B cell (primary cell): ENCODE measurements at regions not wholly inside any gene's neighbourhood (a gene's known extent, or its start where the extent isn't known, plus 50 kb on each side); places are given as distances from the start of the nearest gene placed in this dataset.

ENCODE experiments used
- ATAC-seq: fragments of 200-7000 bp; cut with Tn5 transposase; one replicate; pipeline ENCODE4 v1.10.0; 2021; ENCODE audit warnings: low read depth, mild to moderate bottlenecking, moderate number of reproducible peaks, moderate library complexity
- CTCF ChIA-PET: fragments of 350-600 bp; sonication (Branson Sonifier 250); formaldehyde crosslinking; loops from one replicate; lab custom pipeline; 2021; ENCODE audit warnings: antibody characterized with exemption, inconsistent platforms; lab: Charles Lee
- POLR2A ChIA-PET: fragments of 350-600 bp; sonication (Branson Sonifier 250); formaldehyde crosslinking; loops from one replicate; lab custom pipeline; 2021; ENCODE audit warnings: antibody characterized with exemption; lab: Charles Lee
- DNase-seq: peaks from one replicate; pipeline ENCODE4 v3.0.0; 2013
- H2AFZ ChIP-seq: 2 replicates; pipeline ENCODE4 v1.6.1; 2012; ENCODE audit warnings: mild to moderate bottlenecking, low read depth, low read length; ENCODE audit not compliant: insufficient read depth, poor library complexity, severe bottlenecking
- H3K27ac ChIP-seq, 2 donors: 1 replicate in 1 of 2; 2 replicates in 1 of 2; pipeline ENCODE4 v1.5.1; 2012 to 2013; ENCODE audit warnings: low read length in 2 of 2, mild to moderate bottlenecking in 2 of 2, moderate library complexity in 1 of 2
- H3K27me3 ChIP-seq, 4 experiments: fragments of 200-600 bp in 1 of 4; sonication (generic) in 1 of 4; replicated peaks in 1 of 4; 1 replicate in 2 of 4; 2 replicates in 2 of 4; pipeline versions ENCODE4 v1.6.1 to v1.7.0; 2013 to 2016; ENCODE audit warnings: low read length in 3 of 4, mild to moderate bottlenecking in 2 of 4, mixed read lengths in 1 of 4, moderate library complexity in 1 of 4; ENCODE audit not compliant: insufficient read depth in 4 of 4, control insufficient read depth in 3 of 4; ENCODE audit errors: control extremely low read depth in 1 of 4
- H3K36me3 ChIP-seq, 2 experiments: replicated peaks in 1 of 2; 1 replicate in 1 of 2; 2 replicates in 1 of 2; pipeline versions ENCODE4 v1.6.1 to v1.7.1; 2013; ENCODE audit warnings: low read length in 1 of 2; ENCODE audit not compliant: insufficient read depth in 2 of 2, control insufficient read depth in 1 of 2; ENCODE audit errors: control extremely low read depth in 1 of 2, extremely low read depth in 1 of 2
- H3K4me1 ChIP-seq, 2 donors: fragments of 200-600 bp in 1 of 2; sonication (generic) in 1 of 2; 1 replicate in 1 of 2; 2 replicates in 1 of 2; pipeline versions ENCODE4 v1.5.1 to v1.6.1; 2013 to 2017; ENCODE audit warnings: low read length in 2 of 2; ENCODE audit not compliant: control insufficient read depth in 2 of 2, insufficient read depth in 2 of 2
- H3K4me2 ChIP-seq: replicated peaks from 2 replicates; pipeline ENCODE3; 2012; ENCODE audit warnings: mild to moderate bottlenecking, low read depth, low read length; ENCODE audit not compliant: poor library complexity, severe bottlenecking
- H3K4me3 ChIP-seq, 5 experiments: fragments of 200-600 bp in 1 of 5; sonication (generic) in 1 of 5; 1 replicate in 3 of 5; 2 replicates in 2 of 5; pipeline versions ENCODE4 v1.5.1 to v1.7.0; 2011 to 2016; ENCODE audit warnings: low read length in 4 of 5, mild to moderate bottlenecking in 4 of 5, low read depth in 2 of 5, control low read depth in 1 of 5, moderate library complexity in 1 of 5; ENCODE audit not compliant: insufficient read depth in 1 of 5; ENCODE audit errors: control extremely low read depth in 1 of 5, extremely low read depth in 1 of 5
- H3K79me2 ChIP-seq: fragments of 200-600 bp; sonication (generic); one replicate; pipeline ENCODE4 v1.6.0; 2016; ENCODE audit warnings: low read length; ENCODE audit not compliant: control insufficient read depth, insufficient read depth
- H3K9ac ChIP-seq: fragments of 200-600 bp; sonication (generic); 2 replicates; pipeline ENCODE4 v1.6.1; 2017; ENCODE audit warnings: mild to moderate bottlenecking, low read length, moderate library complexity
- H3K9me3 ChIP-seq, 3 donors: one replicate each; pipeline versions ENCODE4 v1.6.1 to v1.7.1; 2013; ENCODE audit warnings: low read length in 2 of 3; ENCODE audit not compliant: control insufficient read depth in 2 of 3, insufficient read depth in 1 of 3; ENCODE audit errors: control extremely low read depth in 1 of 3
- H4K20me1 ChIP-seq: 2 replicates; pipeline ENCODE4 v1.6.0; 2012; ENCODE audit warnings: mild to moderate bottlenecking, low read length; ENCODE audit not compliant: insufficient read depth, control insufficient read depth, poor library complexity, severe bottlenecking
- H3K27ac Mint-ChIP-seq: one replicate; pipeline ENCODE4 v1.8.0; 2021; ENCODE audit warnings: mixed read lengths
- H3K27me3 Mint-ChIP-seq: one replicate; pipeline ENCODE4 v1.8.0; 2021; ENCODE audit warnings: mixed read lengths
- H3K4me1 Mint-ChIP-seq: one replicate; pipeline ENCODE4 v1.8.0; 2021; ENCODE audit warnings: mixed read lengths
- H3K4me3 Mint-ChIP-seq: one replicate; pipeline ENCODE4 v1.8.0; 2021; ENCODE audit warnings: mixed read lengths
- H3K9me3 Mint-ChIP-seq: one replicate; pipeline ENCODE4 v1.8.0; 2022; ENCODE audit warnings: mixed read lengths; ENCODE audit not compliant: insufficient read depth
- EZH2 ChIP-seq: IDR thresholded peaks from 2 replicates; pipeline ENCODE4 v1.6.1; 2012; ENCODE audit warnings: borderline replicate concordance, low read depth, mild to moderate bottlenecking, moderate library complexity, low read length; ENCODE audit not compliant: insufficient read depth, poor library complexity, severe bottlenecking
- WGBS: methylation state at CpG from one replicate; pipeline ENCODE4 v1.1.5; 2013; ENCODE audit warnings: missing lambda C conversion rate; ENCODE audit not compliant: insufficient coverage; 5-methylcytosine and 5-hydroxymethylcytosine counted together
- intact Hi-C: fragments of 100-400 bp; cut with micrococcal nuclease; formaldehyde crosslinking; loops from one replicate; pipeline ENCODE4 v1.10.0; 2022
- TF ChIP-seq, protein P1 (sequence below): fragments of 200-600 bp; IDR thresholded peaks from one replicate; pipeline ENCODE4 v1.8.0; 2022; ENCODE audit warnings: antibody characterized with exemption, mild to moderate bottlenecking

DNA sequence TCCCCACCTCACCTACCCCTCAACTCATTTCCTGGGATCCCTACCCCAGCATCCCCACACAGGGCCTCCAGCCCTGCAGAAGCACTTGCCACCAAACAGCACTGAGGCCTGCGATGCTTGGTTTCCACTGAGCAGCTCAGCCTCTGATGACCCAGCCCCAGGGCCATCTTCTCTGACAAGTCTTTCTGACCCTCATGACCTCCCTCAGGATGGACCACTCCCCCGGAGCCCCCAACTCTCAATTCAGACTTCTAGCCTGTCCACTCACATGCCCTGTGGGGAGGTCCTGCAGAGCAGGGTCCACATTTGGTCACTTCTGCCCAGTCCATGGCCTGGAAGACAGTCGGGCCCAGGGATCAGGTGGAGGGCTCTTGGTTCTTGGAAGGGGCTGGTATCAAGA, 63.4 kb upstream of the SPATA12 start:
- Histone ChIP-seq H3K9ac (no peak overlapping the region), H3K4me3 (no peak overlapping the region), H4K20me1 (no peaks in the 10 kb centered on the region), H3K9me3 (no peaks in the 10 kb centered on the region), H3K79me2 (no peaks in the 10 kb centered on the region), H2AFZ (no peak overlapping the region), H3K36me3 (no peaks in the 10 kb centered on the region), H3K4me2 (no peak overlapping the region), H3K4me1 (no peaks in the 10 kb centered on the region), H3K27me3 (peaks cover 0 to 5% (median 0%) of the 10 kb centered on the region in 4 experiments), H3K27ac (no peak overlapping the region)
- Mint-ChIP-seq H3K9me3 (no peaks in the 10 kb centered on the region), H3K4me3 (no peak overlapping the region), H3K27ac (no peak overlapping the region), H3K27me3 (peaks cover 7% of the 10 kb centered on the region), H3K4me1 (peaks cover 3% of the 10 kb centered on the region)
- TF ChIP-seq EZH2 = no peak
- TF ChIP-seq, protein P1, sequence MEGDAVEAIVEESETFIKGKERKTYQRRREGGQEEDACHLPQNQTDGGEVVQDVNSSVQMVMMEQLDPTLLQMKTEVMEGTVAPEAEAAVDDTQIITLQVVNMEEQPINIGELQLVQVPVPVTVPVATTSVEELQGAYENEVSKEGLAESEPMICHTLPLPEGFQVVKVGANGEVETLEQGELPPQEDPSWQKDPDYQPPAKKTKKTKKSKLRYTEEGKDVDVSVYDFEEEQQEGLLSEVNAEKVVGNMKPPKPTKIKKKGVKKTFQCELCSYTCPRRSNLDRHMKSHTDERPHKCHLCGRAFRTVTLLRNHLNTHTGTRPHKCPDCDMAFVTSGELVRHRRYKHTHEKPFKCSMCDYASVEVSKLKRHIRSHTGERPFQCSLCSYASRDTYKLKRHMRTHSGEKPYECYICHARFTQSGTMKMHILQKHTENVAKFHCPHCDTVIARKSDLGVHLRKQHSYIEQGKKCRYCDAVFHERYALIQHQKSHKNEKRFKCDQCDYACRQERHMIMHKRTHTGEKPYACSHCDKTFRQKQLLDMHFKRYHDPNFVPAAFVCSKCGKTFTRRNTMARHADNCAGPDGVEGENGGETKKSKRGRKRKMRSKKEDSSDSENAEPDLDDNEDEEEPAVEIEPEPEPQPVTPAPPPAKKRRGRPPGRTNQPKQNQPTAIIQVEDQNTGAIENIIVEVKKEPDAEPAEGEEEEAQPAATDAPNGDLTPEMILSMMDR = no peak
- CTCF ChIA-PET = interaction anchor here (1.3 to 4.2 kb wide), 11 partner anchors 9 to 295 kb away, joined by 3 to 24 read pairs (median 9); no protein-coding TSS in a partner anchor
- POLR2A ChIA-PET = no interaction called here
- 100% methylated on average over 3 of the region's 3 CpGs for WGBS
- intact Hi-C loops = no loop called here
- ATAC-seq = no peak
- no peak for DNase-seq

DNA sequence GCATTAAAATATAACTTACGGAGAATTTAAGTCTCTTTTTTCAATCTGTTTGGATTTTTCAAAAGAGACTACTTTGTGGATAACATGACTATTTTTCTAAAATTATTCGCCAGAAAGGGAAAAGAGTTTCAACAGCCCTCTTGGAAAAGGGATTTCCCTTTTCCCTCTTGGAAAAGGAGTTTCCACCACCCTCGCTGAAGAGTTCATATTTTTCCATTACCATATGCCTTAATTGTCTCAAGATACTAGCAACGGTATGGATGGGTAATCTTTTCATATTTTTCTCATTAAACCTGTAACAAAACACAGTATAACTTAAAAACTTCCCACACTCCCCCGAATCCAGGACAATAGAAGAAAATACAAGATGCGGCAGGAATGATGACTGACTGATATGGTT, 66.1 kb upstream of the SPATA12 start:
- no peak overlapping the region for H3K4me3 Mint-ChIP-seq
- 94% methylated on average over 3 of the region's 6 CpGs for WGBS
- ChIA-PET CTCF (no interaction called here), POLR2A (no interaction called here)
- H4K20me1 ChIP-seq = no peaks in the 10 kb centered on the region
- no peak overlapping the region for H3K4me3 ChIP-seq
- H3K27ac ChIP-seq = no peak overlapping the region
- DNase-seq = no peak
- H3K9ac ChIP-seq = no peak overlapping the region
- peaks cover 22% of the 10 kb centered on the region for H3K27me3 Mint-ChIP-seq
- H3K4me1 Mint-ChIP-seq = peaks cover 3% of the 10 kb centered on the region
- peaks cover 0 to 7% (median 2%) of the 10 kb centered on the region in 4 experiments for H3K27me3 ChIP-seq
- H2AFZ ChIP-seq = no peak overlapping the region
- TF ChIP-seq, protein P1 = no peak
- TF ChIP-seq EZH2 = no peak
- H3K4me2 ChIP-seq = no peak overlapping the region
- no peaks in the 10 kb centered on the region for H3K79me2 ChIP-seq
- H3K36me3 ChIP-seq = no peaks in the 10 kb centered on the region
- intact Hi-C loops = loop anchor here (2.0 kb wide), 1 partner anchor 84 kb away; no protein-coding TSS in a partner anchor
- H3K27ac Mint-ChIP-seq = no peak overlapping the region
- H3K4me1 ChIP-seq = no peaks in the 10 kb centered on the region
- ATAC-seq = no peak
- H3K9me3 Mint-ChIP-seq = no peaks in the 10 kb centered on the region
- no peaks in the 10 kb centered on the region for H3K9me3 ChIP-seq
